CD14-positive monocyte (primary cell): ENCODE measurements at regions not wholly inside any gene's neighbourhood (a gene's known extent, or its start where the extent isn't known, plus 50 kb on each side); places are given as distances from the start of the nearest gene placed in this dataset.

Source experiments
- DNase-seq, 3 donors: peaks; one replicate each; pipeline ENCODE4 v3.0.0-alpha.2; 2011 to 2022
- H2AFZ ChIP-seq: 2 replicates; pipeline ENCODE4 v1.6.0; 2012; ENCODE audit warnings: mild to moderate bottlenecking, low read depth, low read length, inconsistent platforms; ENCODE audit not compliant: insufficient read depth, poor library complexity, severe bottlenecking
- H3K27ac ChIP-seq, 2 donors: 1 replicate in 1 of 2; 2 replicates in 1 of 2; pipeline ENCODE4 v1.5.1; 2012 to 2013; ENCODE audit warnings: low read length in 2 of 2, control low read depth in 1 of 2, inconsistent platforms in 1 of 2, low read depth in 1 of 2, mild to moderate bottlenecking in 1 of 2
- H3K27me3 ChIP-seq, 2 donors: one replicate each; pipeline versions ENCODE4 v1.6.0 to v1.6.1; 2011 to 2013; ENCODE audit warnings: low read length in 2 of 2; ENCODE audit not compliant: control insufficient read depth in 2 of 2, insufficient read depth in 2 of 2
- H3K36me3 ChIP-seq, 2 donors: replicated peaks in 1 of 2; 1 replicate in 1 of 2; 2 replicates in 1 of 2; pipeline versions ENCODE4 v1.5.1 to v1.6.1; 2012 to 2013; ENCODE audit warnings: low read length in 2 of 2, control low read depth in 1 of 2, inconsistent platforms in 1 of 2, mild to moderate bottlenecking in 1 of 2; ENCODE audit not compliant: insufficient read depth in 2 of 2, control insufficient read depth in 1 of 2
- H3K4me1 ChIP-seq, 2 donors: 1 replicate in 1 of 2; 2 replicates in 1 of 2; pipeline versions ENCODE4 v1.5.1 to v1.6.1; 2012 to 2013; ENCODE audit warnings: low read length in 2 of 2, control low read depth in 1 of 2, inconsistent platforms in 1 of 2, mild to moderate bottlenecking in 1 of 2, moderate library complexity in 1 of 2; ENCODE audit not compliant: insufficient read depth in 2 of 2, control insufficient read depth in 1 of 2
- H3K4me2 ChIP-seq: replicated peaks from 2 replicates; pipeline ENCODE3; 2012; ENCODE audit warnings: low read length, moderate library complexity, mild to moderate bottlenecking; ENCODE audit not compliant: poor library complexity, severe bottlenecking; ENCODE audit errors: extremely low read depth
- H3K4me3 ChIP-seq, 3 experiments: fragments of 200-600 bp in 1 of 3; sonication (generic) in 1 of 3; replicated peaks in 1 of 3; 1 replicate in 2 of 3; 2 replicates in 1 of 3; pipeline ENCODE4 v1.5.1; 2011 to 2013; ENCODE audit warnings: low read length in 3 of 3, mild to moderate bottlenecking in 3 of 3, control low read depth in 2 of 3, low read depth in 2 of 3, inconsistent platforms in 1 of 3, moderate library complexity in 1 of 3
- H3K79me2 ChIP-seq: 2 replicates; pipeline ENCODE4 v1.6.0; 2012; ENCODE audit warnings: mild to moderate bottlenecking, control low read depth, inconsistent platforms, low read length, moderate library complexity; ENCODE audit not compliant: insufficient read depth
- H3K9ac ChIP-seq: 2 replicates; pipeline ENCODE4 v1.6.0; 2017; ENCODE audit warnings: low read length, mild to moderate bottlenecking; ENCODE audit not compliant: insufficient read depth, poor library complexity, severe bottlenecking
- H3K9me3 ChIP-seq, 2 donors: replicated peaks in 1 of 2; 1 replicate in 1 of 2; 2 replicates in 1 of 2; pipeline versions ENCODE4 v1.5.1 to v1.6.1; 2012 to 2013; ENCODE audit warnings: low read length in 2 of 2, control low read depth in 1 of 2; ENCODE audit not compliant: control insufficient read depth in 1 of 2, insufficient read depth in 1 of 2
- H4K20me1 ChIP-seq: 2 replicates; pipeline ENCODE4 v1.6.0; 2012; ENCODE audit warnings: mild to moderate bottlenecking, low read length, control low read depth, moderate library complexity; ENCODE audit not compliant: insufficient read depth
- H3K27ac Mint-ChIP-seq, 7 donors: one replicate each; pipeline ENCODE4 v1.8.0; 2020; ENCODE audit warnings: mild to moderate bottlenecking in 7 of 7, mixed read lengths in 7 of 7, moderate library complexity in 6 of 7, inconsistent platforms in 2 of 7
- H3K27me3 Mint-ChIP-seq, 3 donors: one replicate each; pipeline ENCODE4 v1.8.0; 2021 to 2022; ENCODE audit warnings: low read depth in 3 of 3, mild to moderate bottlenecking in 3 of 3, mixed read lengths in 3 of 3, moderate library complexity in 3 of 3, inconsistent platforms in 1 of 3
- H3K36me3 Mint-ChIP-seq, 2 donors: one replicate each; pipeline ENCODE4 v1.8.0; 2020; ENCODE audit warnings: mixed read lengths in 2 of 2, inconsistent platforms in 1 of 2, mild to moderate bottlenecking in 1 of 2
- H3K4me1 Mint-ChIP-seq: one replicate; pipeline ENCODE4 v1.8.0; 2020; ENCODE audit warnings: mild to moderate bottlenecking, mixed read lengths
- H3K4me3 Mint-ChIP-seq, 2 donors: one replicate each; pipeline ENCODE4 v1.8.0; 2020; ENCODE audit warnings: mild to moderate bottlenecking in 2 of 2, mixed read lengths in 2 of 2, moderate library complexity in 1 of 2
- H3K9me3 Mint-ChIP-seq, 7 donors: one replicate each; pipeline ENCODE4 v1.8.0; 2020 to 2022; ENCODE audit warnings: mixed read lengths in 7 of 7, mild to moderate bottlenecking in 6 of 7, moderate library complexity in 6 of 7, inconsistent platforms in 2 of 7
- WGBS: methylation state at CpG from one replicate; pipeline ENCODE4 v1.1.5; 2013; ENCODE audit warnings: missing lambda C conversion rate; ENCODE audit not compliant: insufficient coverage; 5-methylcytosine and 5-hydroxymethylcytosine counted together
- intact Hi-C, 2 donors: fragments of 100-400 bp; cut with micrococcal nuclease; formaldehyde crosslinking; loops; one replicate each; pipeline versions ENCODE4 v1.15.0 to v1.15.1; 2023
- TF ChIP-seq, protein P1 (sequence below): fragments of 200-600 bp; IDR thresholded peaks from one replicate; pipeline ENCODE4 v1.8.0; 2022; ENCODE audit warnings: antibody characterized with exemption, mild to moderate bottlenecking

DNA sequence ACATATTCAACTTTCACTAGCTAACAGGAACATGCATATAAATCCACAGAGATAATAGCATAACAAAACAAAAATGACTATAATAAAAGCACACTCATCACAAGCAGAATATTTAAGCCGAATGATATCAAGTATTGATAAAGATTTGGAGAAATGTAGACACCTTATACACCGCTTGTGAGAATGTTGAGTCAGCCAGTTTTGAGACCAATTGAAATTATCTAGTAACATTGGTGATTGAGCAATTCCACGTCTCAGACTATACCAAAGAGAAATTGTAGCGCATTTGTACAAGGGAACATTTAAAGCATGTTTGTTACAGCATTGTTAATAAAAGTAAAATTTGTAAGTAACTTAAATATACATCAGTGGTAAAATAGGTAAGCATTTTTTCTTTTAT is 402.9 kb upstream of the FIGN start:
- Histone ChIP-seq H3K79me2 (no peaks in the 10 kb centered on the region), H3K9me3 (peaks cover 8% of the 10 kb centered on the region in 2 donors), H3K27ac (no peak overlapping the region), H3K27me3 (no peaks in the 10 kb centered on the region), H3K4me2 (no peak overlapping the region), H3K4me1 (no peaks in the 10 kb centered on the region), H3K36me3 (no peaks in the 10 kb centered on the region), H4K20me1 (no peaks in the 10 kb centered on the region), H3K4me3 (no peak overlapping the region), H2AFZ (no peak overlapping the region), H3K9ac (no peak overlapping the region)
- Mint-ChIP-seq H3K27ac (no peak overlapping the region), H3K4me3 (no peak overlapping the region), H3K9me3 (peaks cover 0 to 9% (median 5%) of the 10 kb centered on the region in 7 donors), H3K36me3 (no peaks in the 10 kb centered on the region), H3K4me1 (no peaks in the 10 kb centered on the region), H3K27me3 (peaks cover 0 to 1% (median 0%) of the 10 kb centered on the region in 3 donors)
- intact Hi-C loops = no loop called here
- no CpG with 5 or more reads among the region's 4 CpGs for WGBS
- TF ChIP-seq, protein P1, sequence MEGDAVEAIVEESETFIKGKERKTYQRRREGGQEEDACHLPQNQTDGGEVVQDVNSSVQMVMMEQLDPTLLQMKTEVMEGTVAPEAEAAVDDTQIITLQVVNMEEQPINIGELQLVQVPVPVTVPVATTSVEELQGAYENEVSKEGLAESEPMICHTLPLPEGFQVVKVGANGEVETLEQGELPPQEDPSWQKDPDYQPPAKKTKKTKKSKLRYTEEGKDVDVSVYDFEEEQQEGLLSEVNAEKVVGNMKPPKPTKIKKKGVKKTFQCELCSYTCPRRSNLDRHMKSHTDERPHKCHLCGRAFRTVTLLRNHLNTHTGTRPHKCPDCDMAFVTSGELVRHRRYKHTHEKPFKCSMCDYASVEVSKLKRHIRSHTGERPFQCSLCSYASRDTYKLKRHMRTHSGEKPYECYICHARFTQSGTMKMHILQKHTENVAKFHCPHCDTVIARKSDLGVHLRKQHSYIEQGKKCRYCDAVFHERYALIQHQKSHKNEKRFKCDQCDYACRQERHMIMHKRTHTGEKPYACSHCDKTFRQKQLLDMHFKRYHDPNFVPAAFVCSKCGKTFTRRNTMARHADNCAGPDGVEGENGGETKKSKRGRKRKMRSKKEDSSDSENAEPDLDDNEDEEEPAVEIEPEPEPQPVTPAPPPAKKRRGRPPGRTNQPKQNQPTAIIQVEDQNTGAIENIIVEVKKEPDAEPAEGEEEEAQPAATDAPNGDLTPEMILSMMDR = no peak
- no peak for DNase-seq

DNA sequence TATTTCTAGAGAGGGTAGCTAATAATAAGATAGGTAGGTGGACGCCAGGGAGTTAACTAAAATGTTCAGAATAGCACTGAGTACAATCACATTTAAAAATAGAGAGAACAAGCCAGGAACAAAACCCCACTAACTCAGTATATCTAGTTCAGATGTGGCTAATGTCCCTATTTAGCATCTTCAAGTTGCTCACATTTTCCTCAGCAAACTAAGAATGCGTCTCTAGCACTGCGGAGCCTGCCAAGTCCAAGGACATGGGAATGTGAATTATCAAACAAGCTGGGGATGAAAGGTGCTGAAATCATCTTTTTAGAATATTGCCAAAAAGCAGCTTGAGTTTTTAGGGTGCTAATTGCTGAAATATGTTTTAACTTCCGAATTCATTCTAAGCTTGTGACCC is 398.5 kb upstream of the FIGN start:
- H3K9me3 ChIP-seq = no peaks in the 10 kb centered on the region

More for the DNA sequence above, 398.5 kb upstream of the FIGN start:
- Mint-ChIP-seq H3K27ac (no peak overlapping the region), H3K4me1 (no peaks in the 10 kb centered on the region), H3K9me3 (peaks cover 0 to 5% (median 0%) of the 10 kb centered on the region in 7 donors), H3K4me3 (no peak overlapping the region), H3K27me3 (peaks cover 0 to 1% (median 0%) of the 10 kb centered on the region in 3 donors), H3K36me3 (no peaks in the 10 kb centered on the region)
- no peak overlapping the region for H3K4me3 ChIP-seq
- H3K4me1 ChIP-seq = no peaks in the 10 kb centered on the region
- H2AFZ ChIP-seq = no peak overlapping the region
- no peak overlapping the region for H3K4me2 ChIP-seq
- H3K27me3 ChIP-seq = no peaks in the 10 kb centered on the region
- intact Hi-C loops = no loop called here
- H3K79me2 ChIP-seq = no peaks in the 10 kb centered on the region
- no peaks in the 10 kb centered on the region for H4K20me1 ChIP-seq
- no peak overlapping the region for H3K9ac ChIP-seq
- H3K36me3 ChIP-seq = no peaks in the 10 kb centered on the region
- H3K27ac ChIP-seq = no peak overlapping the region
- WGBS = no CpG with 5 or more reads among the region's 4 CpGs
- TF ChIP-seq, protein P1 = no peak
- no peak for DNase-seq
